GM21526 (cell line): ENCODE measurements at regions not wholly inside any gene's neighbourhood (a gene's known extent, or its start where the extent isn't known, plus 50 kb on each side); places are given as distances from the start of the nearest gene placed in this dataset.
"Not testable (repeated sequence)": the region's sequence is repeated elsewhere in the genome, so short reads cannot be mapped to it uniquely, and the experiment has no call there.

Experiments used
- ATAC-seq: cut with Tn5 transposase; IDR thresholded peaks from one replicate; pipeline ENCODE4 v1.9.1; 2021; ENCODE audit warnings: moderate library complexity; ENCODE audit not compliant: unreplicated experiment, low FRiP score

GRCh38 chrX:131874300-131874699 is 148.8 kb upstream of the STK26 start:
- no peak for ATAC-seq

GRCh38 chrX:131875827-131876226 is 147.3 kb upstream of the STK26 start:
- ATAC-seq: not testable (repeated sequence)

- no peak for ATAC-seq
These were observed 141.9 kb upstream of the STK26 start for GRCh38 chrX:131881194-131881593.

- ATAC-seq: not testable (repeated sequence)
These were observed 138.1 kb upstream of the STK26 start for GRCh38 chrX:131885042-131885441.

- ATAC-seq: not testable (repeated sequence)
These were observed 129.2 kb upstream of the STK26 start for GRCh38 chrX:131893857-131894256.

- ATAC-seq: no peak
These were observed 128.1 kb upstream of the STK26 start for GRCh38 chrX:131894995-131895394.

GRCh38 chrX:131895807-131896206 is 127.3 kb upstream of the STK26 start:
- ATAC-seq: no peak

- no peak for ATAC-seq
These were observed 121.6 kb upstream of the STK26 start for GRCh38 chrX:131901546-131901945.

- no peak for ATAC-seq
These were observed 115.4 kb upstream of the STK26 start for GRCh38 chrX:131907488-131908314.

- ATAC-seq: no peak
These were observed 112.5 kb upstream of the STK26 start for GRCh38 chrX:131910586-131910985.

- ATAC-seq: no peak
These were observed 107.6 kb upstream of the STK26 start for GRCh38 chrX:131915488-131915887.

- ATAC-seq: no peak
These were observed 105.5 kb upstream of the STK26 start for GRCh38 chrX:131917588-131917987.

GRCh38 chrX:131918839-131919238 is 104.3 kb upstream of the STK26 start:
- ATAC-seq: no peak

- no peak for ATAC-seq
These were observed 99.4 kb upstream of the STK26 start for GRCh38 chrX:131923614-131924250.

- no peak for ATAC-seq
These were observed 84.4 kb upstream of the STK26 start for GRCh38 chrX:131938749-131939148.

- ATAC-seq: no peak
These were observed 81.1 kb upstream of the STK26 start for GRCh38 chrX:131942034-131942433.

GRCh38 chrX:131944936-131945902 is 77.9 kb upstream of the STK26 start:
- no peak for ATAC-seq

GRCh38 chrX:131951166-131951565 is 71.9 kb upstream of the STK26 start:
- ATAC-seq: no peak

- ATAC-seq: no peak
These were observed 67.9 kb upstream of the STK26 start for GRCh38 chrX:131955099-131955777.

- ATAC-seq: no peak
These were observed 64.4 kb upstream of the STK26 start for GRCh38 chrX:131958724-131959123.
